Endodermal cell (in vitro differentiated cells): ENCODE measurements at regions not wholly inside any gene's neighbourhood (a gene's known extent, or its start where the extent isn't known, plus 50 kb on each side); places are given as distances from the start of the nearest gene placed in this dataset.
A peak's percentile ranks its signal among the peaks of the same experiment; 100 is the strongest.

Source experiments
- DNase-seq: peaks from one replicate; pipeline ENCODE4 v3.0.0-alpha.2; 2017
- H3K27ac ChIP-seq: 2 replicates; pipeline ENCODE4 v1.5.1; 2013; ENCODE audit warnings: mild to moderate bottlenecking, low read depth, low read length, moderate library complexity
- H3K27me3 ChIP-seq: 2 replicates; pipeline ENCODE4 v1.6.1; 2013; ENCODE audit warnings: mild to moderate bottlenecking, low read length, moderate library complexity; ENCODE audit not compliant: insufficient read depth, control insufficient read depth, poor library complexity, severe bottlenecking
- H3K36me3 ChIP-seq: 2 replicates; pipeline ENCODE4 v1.7.0; 2013; ENCODE audit warnings: mild to moderate bottlenecking, low read length, moderate library complexity; ENCODE audit not compliant: control insufficient read depth, insufficient read depth
- H3K4me1 ChIP-seq: one replicate; pipeline ENCODE4 v1.7.0; 2013; ENCODE audit warnings: low read length; ENCODE audit not compliant: control insufficient read depth, insufficient read depth
- H3K4me3 ChIP-seq: 2 replicates; pipeline ENCODE4 v1.5.1; 2013; ENCODE audit warnings: mild to moderate bottlenecking, low read length, moderate library complexity
- H3K9ac ChIP-seq: 2 replicates; pipeline ENCODE4 v1.6.1; 2013; ENCODE audit warnings: mild to moderate bottlenecking, low read length, moderate library complexity; ENCODE audit not compliant: poor library complexity, severe bottlenecking; ENCODE audit errors: extremely low read depth
- H3K9me3 ChIP-seq: 2 replicates; pipeline ENCODE4 v1.6.1; 2013; ENCODE audit warnings: mild to moderate bottlenecking, low read length, moderate library complexity; ENCODE audit not compliant: control insufficient read depth
- H3K27ac Mint-ChIP-seq: 2 replicates; pipeline ENCODE4 v1.8.0; 2020; ENCODE audit warnings: mixed read lengths
- H3K27me3 Mint-ChIP-seq: 2 replicates; pipeline ENCODE4 v1.8.0; 2021; ENCODE audit warnings: mild to moderate bottlenecking, mixed read lengths; ENCODE audit not compliant: insufficient read depth
- H3K36me3 Mint-ChIP-seq: 2 replicates; pipeline ENCODE4 v1.8.0; 2020; ENCODE audit warnings: low read depth, mixed read lengths
- H3K4me1 Mint-ChIP-seq: 2 replicates; pipeline ENCODE4 v1.8.0; 2020; ENCODE audit warnings: mixed read lengths
- H3K4me3 Mint-ChIP-seq: 2 replicates; pipeline ENCODE4 v1.8.0; 2020; ENCODE audit warnings: mild to moderate bottlenecking, moderate library complexity, mixed read lengths
- H3K9me3 Mint-ChIP-seq: 2 replicates; pipeline ENCODE4 v1.8.0; 2020; ENCODE audit warnings: mild to moderate bottlenecking, mixed read lengths
- WGBS, 2 experiments: methylation state at CpG; one replicate each; pipeline versions ENCODE4 v1.1.5 to v1.1.7; 2013; ENCODE audit warnings: missing lambda C conversion rate in 2 of 2, mixed read lengths in 1 of 2; ENCODE audit not compliant: insufficient coverage in 1 of 2, insufficient read length in 1 of 2; 5-methylcytosine and 5-hydroxymethylcytosine counted together
- TF ChIP-seq, protein P1 (sequence below): fragments of 200-600 bp; sonication (generic); conservative IDR thresholded peaks from 2 replicates; pipeline ENCODE4 v1.5.0; 2021; ENCODE audit warnings: antibody characterized with exemption, mild to moderate bottlenecking

DNA sequence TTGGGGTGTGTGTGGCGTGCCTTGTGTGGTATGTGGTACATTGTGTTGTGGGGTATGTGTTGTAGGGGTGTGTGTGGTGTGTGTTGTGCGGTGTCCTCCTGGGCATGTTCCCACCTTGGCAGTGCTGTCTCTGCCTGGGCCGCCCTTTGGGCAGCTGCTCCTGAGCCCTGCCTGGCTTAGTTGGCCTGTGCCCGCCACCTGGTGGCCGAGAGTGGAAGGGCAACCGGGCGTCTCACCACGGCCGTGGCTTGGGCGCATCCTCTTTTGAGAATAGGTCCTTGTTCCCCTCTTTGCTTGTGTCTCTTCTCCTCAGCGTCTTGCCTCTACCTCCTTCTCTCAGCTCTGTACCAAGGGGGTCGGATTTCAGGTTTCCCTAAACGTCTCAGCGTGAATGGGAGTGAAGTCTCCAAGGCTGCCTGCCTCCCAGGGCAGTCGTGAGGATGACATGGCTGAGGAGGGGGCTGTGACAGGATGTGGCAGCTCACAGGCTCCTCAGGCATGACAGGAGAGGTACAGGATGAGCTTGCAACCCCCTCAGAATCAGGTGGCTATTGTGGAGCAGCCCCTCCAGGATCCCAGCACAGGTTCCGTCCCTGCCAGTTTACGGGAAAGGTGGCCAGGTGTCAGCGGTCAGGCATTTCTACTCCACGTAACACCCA, 98.4 kb upstream of the PODXL start:
- peaks cover 35% of the 10 kb centered on the region for H3K4me1 Mint-ChIP-seq
- no peaks in the 10 kb centered on the region for H3K9me3 ChIP-seq
- no peak overlapping the region for H3K9ac ChIP-seq
- H3K36me3 Mint-ChIP-seq, result no peaks in the 10 kb centered on the region
- no peaks in the 10 kb centered on the region for H3K36me3 ChIP-seq
- H3K9me3 Mint-ChIP-seq, result no peaks in the 10 kb centered on the region
- no peak overlapping the region for H3K27ac ChIP-seq
- peaks cover 18% of the 10 kb centered on the region for H3K4me1 ChIP-seq
- peak overlapping the region; percentile 7 for H3K4me3 Mint-ChIP-seq
- H3K27me3 ChIP-seq, result no peaks in the 10 kb centered on the region
- H3K27ac Mint-ChIP-seq, result no peak overlapping the region
- 31 to 95% methylated on average over 5 to 18 of the region's 19 CpGs for WGBS, 2 experiments
- H3K27me3 Mint-ChIP-seq, result peaks cover 3% of the 10 kb centered on the region
- TF ChIP-seq, protein P1, sequence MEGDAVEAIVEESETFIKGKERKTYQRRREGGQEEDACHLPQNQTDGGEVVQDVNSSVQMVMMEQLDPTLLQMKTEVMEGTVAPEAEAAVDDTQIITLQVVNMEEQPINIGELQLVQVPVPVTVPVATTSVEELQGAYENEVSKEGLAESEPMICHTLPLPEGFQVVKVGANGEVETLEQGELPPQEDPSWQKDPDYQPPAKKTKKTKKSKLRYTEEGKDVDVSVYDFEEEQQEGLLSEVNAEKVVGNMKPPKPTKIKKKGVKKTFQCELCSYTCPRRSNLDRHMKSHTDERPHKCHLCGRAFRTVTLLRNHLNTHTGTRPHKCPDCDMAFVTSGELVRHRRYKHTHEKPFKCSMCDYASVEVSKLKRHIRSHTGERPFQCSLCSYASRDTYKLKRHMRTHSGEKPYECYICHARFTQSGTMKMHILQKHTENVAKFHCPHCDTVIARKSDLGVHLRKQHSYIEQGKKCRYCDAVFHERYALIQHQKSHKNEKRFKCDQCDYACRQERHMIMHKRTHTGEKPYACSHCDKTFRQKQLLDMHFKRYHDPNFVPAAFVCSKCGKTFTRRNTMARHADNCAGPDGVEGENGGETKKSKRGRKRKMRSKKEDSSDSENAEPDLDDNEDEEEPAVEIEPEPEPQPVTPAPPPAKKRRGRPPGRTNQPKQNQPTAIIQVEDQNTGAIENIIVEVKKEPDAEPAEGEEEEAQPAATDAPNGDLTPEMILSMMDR, result peak; percentile 95
- H3K4me3 ChIP-seq, result no peak overlapping the region
- peak; percentile 98 for DNase-seq

DNA sequence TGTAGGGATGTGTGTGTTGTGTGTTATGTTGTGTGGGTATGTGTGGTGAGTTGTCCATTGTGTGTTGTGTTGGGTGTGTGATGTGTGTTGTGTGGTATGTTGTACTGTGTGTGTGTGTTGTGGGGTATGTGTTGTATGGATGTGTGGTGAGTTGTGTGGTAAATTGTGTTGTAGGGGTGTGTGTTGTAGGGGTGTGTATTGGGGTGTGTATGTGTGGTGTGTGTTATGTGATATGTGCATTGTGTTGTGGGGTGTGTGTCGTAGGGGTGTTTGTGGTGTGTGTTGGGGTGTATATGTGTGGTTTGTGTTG, 97.8 kb upstream of the PODXL start:
- TF ChIP-seq, protein P1, result no peak
- no peaks in the 10 kb centered on the region for H3K36me3 ChIP-seq
- H3K9ac ChIP-seq, result no peak overlapping the region
- Mint-ChIP-seq H3K27ac (no peak overlapping the region), H3K9me3 (no peaks in the 10 kb centered on the region), H3K36me3 (no peaks in the 10 kb centered on the region), H3K27me3 (peaks cover 3% of the 10 kb centered on the region), H3K4me3 (no peak overlapping the region), H3K4me1 (peaks cover 41% of the 10 kb centered on the region)
- no peaks in the 10 kb centered on the region for H3K9me3 ChIP-seq
- H3K27ac ChIP-seq, result no peak overlapping the region
- no peak for DNase-seq
- H3K4me3 ChIP-seq, result no peak overlapping the region
- WGBS, 2 experiments, result 75% methylated on average over 1 of the region's 1 CpG; no CpG with 5 or more reads in 1 of the 2 experiments
- peaks cover 23% of the 10 kb centered on the region for H3K4me1 ChIP-seq
- H3K27me3 ChIP-seq, result no peaks in the 10 kb centered on the region

DNA sequence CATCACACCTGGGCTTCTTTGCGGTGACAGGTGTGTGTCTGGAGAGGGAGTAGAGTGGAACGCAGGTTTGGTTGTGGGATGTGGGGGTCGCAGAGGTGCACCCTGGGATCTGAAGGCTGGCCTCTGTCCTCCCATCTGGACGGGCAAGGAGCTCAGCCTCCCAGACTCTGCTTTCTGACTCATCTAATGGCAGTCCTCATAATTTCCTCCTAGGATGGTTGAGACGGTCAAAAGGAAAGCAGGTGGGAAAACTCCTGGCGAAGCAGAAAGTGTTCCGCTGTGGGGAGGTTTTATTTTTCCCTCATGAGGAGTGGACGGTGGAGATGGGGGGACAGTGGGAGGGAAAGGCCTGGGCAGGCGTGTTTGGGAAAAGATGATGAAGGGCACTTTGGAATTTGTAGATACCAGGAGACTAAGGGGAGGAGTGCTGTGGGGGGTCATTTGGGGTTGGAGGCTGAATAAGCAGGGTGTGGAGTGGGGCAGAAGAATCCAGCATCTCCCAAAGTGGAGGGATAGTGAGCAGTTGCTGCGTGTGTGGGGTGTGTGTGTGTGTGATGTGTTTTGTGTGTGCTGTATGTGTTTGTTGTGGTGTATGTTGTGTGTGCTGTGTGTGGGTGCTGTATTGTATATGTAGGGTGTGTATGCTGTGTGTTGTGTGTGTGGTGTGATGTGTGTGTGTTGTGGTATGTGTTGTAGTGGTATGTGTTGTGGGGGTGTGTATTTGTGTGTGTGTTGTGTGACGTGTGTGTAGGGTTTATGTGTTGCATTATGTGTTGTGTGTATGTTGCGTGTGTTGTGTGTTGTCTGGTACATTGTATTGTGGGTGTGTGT, 97.2 kb upstream of the PODXL start:
- H3K27me3 ChIP-seq, result no peaks in the 10 kb centered on the region
- no peaks in the 10 kb centered on the region for H3K9me3 ChIP-seq
- no peaks in the 10 kb centered on the region for H3K9me3 Mint-ChIP-seq
- DNase-seq, result peak; percentile 68
- H3K4me3 ChIP-seq, result no peak overlapping the region
- WGBS, 2 experiments, result 80 to 87% methylated on average over 7 to 12 of the region's 12 CpGs
- no peak overlapping the region for H3K9ac ChIP-seq
- H3K4me3 Mint-ChIP-seq, result no peak overlapping the region
- H3K4me1 Mint-ChIP-seq, result peaks cover 46% of the 10 kb centered on the region
- H3K4me1 ChIP-seq, result peaks cover 26% of the 10 kb centered on the region
- no peaks in the 10 kb centered on the region for H3K36me3 ChIP-seq
- H3K27me3 Mint-ChIP-seq, result peaks cover 3% of the 10 kb centered on the region
- H3K27ac Mint-ChIP-seq, result no peak overlapping the region
- H3K27ac ChIP-seq, result no peak overlapping the region
- H3K36me3 Mint-ChIP-seq, result no peaks in the 10 kb centered on the region
- TF ChIP-seq, protein P1, result no peak
